Chondrocyte (in vitro differentiated cells): ENCODE measurements at regions not wholly inside any gene's neighbourhood (a gene's known extent, or its start where the extent isn't known, plus 50 kb on each side); places are given as distances from the start of the nearest gene placed in this dataset.

Experiments used
- DNase-seq: peaks from one replicate; pipeline ENCODE4 v3.0.0; 2021; ENCODE audit warnings: mixed read lengths, low spot score
- H3K27ac Mint-ChIP-seq: one replicate; pipeline ENCODE4 v1.8.0; 2021; ENCODE audit warnings: mild to moderate bottlenecking, moderate library complexity, mixed read lengths; ENCODE audit not compliant: unreplicated experiment
- H3K27me3 Mint-ChIP-seq: 2 replicates; pipeline ENCODE4 v1.8.0; 2021; ENCODE audit warnings: low read depth, mixed read lengths
- H3K36me3 Mint-ChIP-seq: 2 replicates; pipeline ENCODE4 v1.8.0; 2021; ENCODE audit warnings: low read depth, mixed read lengths
- H3K4me1 Mint-ChIP-seq: 2 replicates; pipeline ENCODE4 v1.8.0; 2021; ENCODE audit warnings: low read depth, mild to moderate bottlenecking, mixed read lengths
- H3K4me3 Mint-ChIP-seq: one replicate; pipeline ENCODE4 v1.8.0; 2021; ENCODE audit warnings: mild to moderate bottlenecking, moderate library complexity, mixed read lengths; ENCODE audit not compliant: unreplicated experiment
- H3K9me3 Mint-ChIP-seq: 2 replicates; pipeline ENCODE4 v1.8.0; 2021; ENCODE audit warnings: low read depth, mixed read lengths
- CTCF ChIP-seq: fragments of 200-600 bp; sonication (generic); IDR thresholded peaks from 2 replicates; pipeline ENCODE4 v1.5.0; 2021; ENCODE audit warnings: antibody characterized with exemption, mild to moderate bottlenecking, moderate library complexity

GRCh38 chr3:151935446-151935845 lies 62.0 kb downstream of the SUCNR1 start:
- no peak for TF ChIP-seq CTCF
- Mint-ChIP-seq H3K27ac (no peak overlapping the region), H3K36me3 (no peaks in the 10 kb centered on the region), H3K4me1 (peaks cover 17% of the 10 kb centered on the region), H3K27me3 (no peaks in the 10 kb centered on the region), H3K9me3 (no peaks in the 10 kb centered on the region), H3K4me3 (no peak overlapping the region)
- DNase-seq, result no peak

GRCh38 chr3:151940481-151940880 lies 67.0 kb downstream of the SUCNR1 start:
- Mint-ChIP-seq H3K27me3 (no peaks in the 10 kb centered on the region), H3K27ac (no peak overlapping the region), H3K4me1 (no peaks in the 10 kb centered on the region), H3K36me3 (no peaks in the 10 kb centered on the region), H3K9me3 (no peaks in the 10 kb centered on the region), H3K4me3 (no peak overlapping the region)
- TF ChIP-seq CTCF, result no peak
- no peak for DNase-seq

- H3K9me3 Mint-ChIP-seq, result peaks cover 2% of the 10 kb centered on the region
Observed at GRCh38 chr3:151943539-151943938, 70.1 kb downstream of the SUCNR1 start.

GRCh38 chr3:151944356-151944755 lies 70.9 kb downstream of the SUCNR1 start:
- no peaks in the 10 kb centered on the region for H3K4me1 Mint-ChIP-seq
- H3K36me3 Mint-ChIP-seq, result no peaks in the 10 kb centered on the region
- no peak for TF ChIP-seq CTCF
- no peaks in the 10 kb centered on the region for H3K27me3 Mint-ChIP-seq
- no peak overlapping the region for H3K27ac Mint-ChIP-seq
- DNase-seq, result no peak
- H3K4me3 Mint-ChIP-seq, result no peak overlapping the region
- peaks cover 2% of the 10 kb centered on the region for H3K9me3 Mint-ChIP-seq

More at GRCh38 chr3:151943539-151943938, 70.1 kb downstream of the SUCNR1 start:
- Mint-ChIP-seq H3K4me3 (no peak overlapping the region), H3K4me1 (no peaks in the 10 kb centered on the region), H3K36me3 (no peaks in the 10 kb centered on the region), H3K27me3 (no peaks in the 10 kb centered on the region), H3K27ac (no peak overlapping the region)
- no peak for DNase-seq
- TF ChIP-seq CTCF, result no peak

GRCh38 chr3:151946606-151947005 lies 73.2 kb downstream of the SUCNR1 start:
- Mint-ChIP-seq H3K9me3 (peaks cover 2% of the 10 kb centered on the region), H3K27me3 (no peaks in the 10 kb centered on the region), H3K27ac (no peak overlapping the region), H3K4me3 (no peak overlapping the region), H3K36me3 (no peaks in the 10 kb centered on the region), H3K4me1 (no peaks in the 10 kb centered on the region)
- DNase-seq, result no peak
- TF ChIP-seq CTCF, result no peak
